Activated CD8-positive, alpha-beta memory T cell treated with anti-CD3 and anti-CD28 coated beads, Interleukin-2, amount 10 ng/mL, durations not matched to agents 7 days and 5 days (primary cell): ENCODE measurements at regions not wholly inside any gene's neighbourhood (a gene's known extent, or its start where the extent isn't known, plus 50 kb on each side); places are given as distances from the start of the nearest gene placed in this dataset.

Experiments used
- ATAC-seq: fragments of 150-1000 bp; cut with Tn5 transposase; one replicate; pipeline ENCODE4 v1.10.0; 2021; ENCODE audit warnings: moderate library complexity
- CTCF ChIA-PET: fragments of 350-600 bp; sonication (Branson Sonifier 250); formaldehyde crosslinking; loops from one replicate; lab custom pipeline; 2021; ENCODE audit warnings: antibody characterized with exemption; lab: Charles Lee
- DNase-seq: peaks from one replicate; pipeline ENCODE4 v3.0.0-alpha.2; 2020
- H3K27ac Mint-ChIP-seq: one replicate; pipeline ENCODE4 v1.8.0; 2021; ENCODE audit warnings: mild to moderate bottlenecking, mixed read lengths
- H3K27me3 Mint-ChIP-seq: one replicate; pipeline ENCODE4 v1.8.0; 2021; ENCODE audit warnings: mixed read lengths
- H3K36me3 Mint-ChIP-seq: one replicate; pipeline ENCODE4 v1.8.0; 2021; ENCODE audit warnings: mild to moderate bottlenecking, mixed read lengths
- H3K4me1 Mint-ChIP-seq: one replicate; pipeline ENCODE4 v1.8.0; 2021; ENCODE audit warnings: mixed read lengths
- H3K4me3 Mint-ChIP-seq: one replicate; pipeline ENCODE4 v1.8.0; 2021; ENCODE audit warnings: mild to moderate bottlenecking, moderate library complexity, mixed read lengths
- H3K9me3 Mint-ChIP-seq: one replicate; pipeline ENCODE4 v1.8.0; 2022; ENCODE audit warnings: low read depth, mixed read lengths

DNA sequence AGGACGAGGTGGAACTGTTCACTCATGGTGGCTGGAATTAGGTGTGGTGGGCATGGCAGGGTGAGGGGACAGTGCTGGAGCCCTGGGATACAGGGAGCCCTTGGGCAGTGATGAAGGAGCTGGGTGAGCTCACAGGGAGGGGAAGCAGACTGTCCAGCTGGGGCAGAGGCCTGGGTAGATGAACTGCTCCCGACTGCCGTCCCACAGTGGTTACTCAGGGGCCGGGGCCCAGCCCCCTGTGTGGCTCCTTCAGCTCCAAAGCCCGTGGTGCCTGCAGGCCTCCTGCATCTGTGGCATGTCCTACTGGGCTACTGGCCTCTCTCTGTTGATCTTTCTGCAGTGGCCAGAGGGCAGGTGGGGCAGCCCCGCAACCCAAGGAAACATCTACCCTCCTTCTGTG is 661.1 kb downstream of the NPHP4 start:
- Mint-ChIP-seq H3K36me3 (peaks cover 11% of the 10 kb centered on the region), H3K4me1 (peaks cover 15% of the 10 kb centered on the region), H3K9me3 (peaks cover 17% of the 10 kb centered on the region), H3K27me3 (no peaks in the 10 kb centered on the region), H3K27ac (no peak overlapping the region), H3K4me3 (no peak overlapping the region)
- ATAC-seq (no peak), DNase-seq (no peak)
- CTCF ChIA-PET, result no interaction called here

DNA sequence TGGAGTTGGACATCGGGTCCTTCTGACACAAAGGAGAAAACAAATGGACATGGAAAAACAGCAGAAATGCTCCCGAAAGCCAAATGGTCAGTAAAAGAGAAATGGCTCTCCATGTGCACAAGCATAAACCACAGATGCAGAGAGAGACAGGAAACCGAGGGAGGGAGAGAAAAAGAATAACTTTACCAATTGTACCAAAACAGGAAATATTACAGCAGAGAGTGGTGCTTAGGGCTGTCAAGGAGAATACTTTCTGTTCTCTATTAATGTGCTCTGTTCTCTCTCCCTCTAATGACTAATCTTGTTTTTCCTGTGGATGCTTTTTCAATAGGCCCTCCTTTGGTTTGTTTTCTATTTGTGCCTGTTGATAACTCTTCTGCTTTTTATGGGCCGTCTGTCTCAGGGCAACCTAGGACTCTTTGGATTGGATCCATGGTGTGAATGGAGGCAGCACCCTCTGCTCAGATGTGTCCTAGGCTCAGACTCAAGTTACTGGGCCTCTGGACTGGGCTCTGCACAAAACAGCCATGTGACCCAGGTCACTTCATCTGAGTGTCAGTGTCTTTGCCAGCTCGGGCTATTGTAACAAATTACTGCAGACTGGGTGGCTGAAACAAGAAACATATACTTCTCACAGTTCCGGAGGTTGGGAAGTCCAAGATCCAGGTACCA is 663.0 kb downstream of the NPHP4 start:
- Mint-ChIP-seq H3K36me3 (peaks cover 11% of the 10 kb centered on the region), H3K4me1 (peaks cover 15% of the 10 kb centered on the region), H3K27me3 (no peaks in the 10 kb centered on the region), H3K27ac (peak overlapping the region; percentile 75), H3K9me3 (peaks cover 17% of the 10 kb centered on the region), H3K4me3 (no peak overlapping the region)
- CTCF ChIA-PET, result no interaction called here
- ATAC-seq (peak; percentile 30), DNase-seq (no peak)

DNA sequence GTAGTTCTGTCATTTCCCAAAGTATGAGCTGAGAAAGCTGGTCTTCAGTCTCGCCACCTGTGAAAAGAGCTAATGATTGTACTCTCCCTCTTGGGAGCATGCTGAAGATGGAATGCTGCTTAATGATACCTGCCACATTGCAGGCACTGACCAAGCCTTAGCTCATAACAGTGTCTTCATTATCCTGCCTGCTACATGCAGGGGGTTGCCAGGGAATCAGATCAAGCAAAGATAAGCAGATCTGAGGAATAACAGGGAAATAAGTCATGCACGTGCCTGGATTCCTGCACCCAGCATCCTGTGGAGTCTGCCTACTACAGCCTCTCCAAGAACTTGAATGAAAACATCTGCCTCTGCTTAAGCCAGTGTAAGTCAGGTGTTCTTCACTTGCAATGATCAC is 667.3 kb downstream of the NPHP4 start:
- ATAC-seq (no peak), DNase-seq (no peak)
- H3K27ac Mint-ChIP-seq, result no peak overlapping the region
- H3K9me3 Mint-ChIP-seq, result peaks cover 14% of the 10 kb centered on the region
- no peaks in the 10 kb centered on the region for H3K27me3 Mint-ChIP-seq
- CTCF ChIA-PET, result no interaction called here
- peaks cover 11% of the 10 kb centered on the region for H3K36me3 Mint-ChIP-seq
- no peak overlapping the region for H3K4me3 Mint-ChIP-seq
- peaks cover 12% of the 10 kb centered on the region for H3K4me1 Mint-ChIP-seq

DNA sequence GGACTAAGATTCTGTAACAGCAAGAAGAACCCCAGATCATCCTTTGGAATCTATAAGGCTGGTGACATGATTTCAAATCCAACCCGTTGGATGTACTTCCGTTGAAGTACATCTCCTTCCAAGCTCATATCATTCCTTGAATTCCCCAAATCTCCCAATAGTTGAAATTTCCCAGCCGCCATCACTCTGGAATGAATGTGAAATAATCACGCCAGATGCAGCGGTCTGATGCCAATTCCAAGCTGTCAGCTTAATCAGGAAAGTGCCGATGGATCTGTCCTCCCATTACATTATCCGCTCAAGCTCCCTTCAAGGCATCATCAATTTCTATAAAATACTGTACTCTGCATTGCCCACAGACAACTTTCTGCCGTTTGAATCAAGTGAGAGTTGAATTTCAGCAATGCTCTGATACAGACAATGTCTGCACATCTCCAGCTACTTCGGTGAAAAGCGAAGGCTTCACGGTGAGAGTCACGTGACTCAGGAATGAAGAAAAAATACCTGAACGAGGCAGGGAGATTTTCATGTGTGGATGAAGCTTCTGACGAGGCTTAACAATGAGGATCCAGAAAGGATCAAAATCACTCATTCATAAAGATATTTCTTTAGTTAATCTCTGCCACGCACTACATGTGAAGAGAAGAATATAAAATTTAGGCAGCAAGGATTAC is 663.9 kb downstream of the AJAP1 start:
- Mint-ChIP-seq H3K9me3 (no peaks in the 10 kb centered on the region), H3K4me3 (no peak overlapping the region), H3K4me1 (no peaks in the 10 kb centered on the region), H3K36me3 (no peaks in the 10 kb centered on the region), H3K27ac (no peak overlapping the region), H3K27me3 (no peaks in the 10 kb centered on the region)
- DNase-seq (no peak), ATAC-seq (no peak)
- CTCF ChIA-PET, result no interaction called here

DNA sequence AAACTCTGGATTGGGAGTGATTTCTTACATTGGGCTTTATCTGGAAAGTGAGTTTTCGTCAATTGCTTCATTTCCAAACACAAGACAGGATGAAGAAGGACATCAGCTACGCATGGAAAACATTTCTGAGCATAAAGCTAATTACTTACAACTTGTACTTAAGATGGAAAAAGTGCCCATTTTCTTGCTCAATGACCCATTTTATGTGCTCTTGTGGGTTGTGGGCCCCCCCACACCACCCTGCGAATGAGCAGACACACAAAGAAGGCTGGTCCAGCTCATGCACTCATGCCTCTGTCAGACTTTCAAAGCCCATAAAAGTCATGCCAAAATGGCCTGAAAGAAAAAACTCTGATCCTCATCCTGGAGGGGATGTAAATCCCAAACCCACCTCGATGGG is 663.0 kb downstream of the AJAP1 start:
- Mint-ChIP-seq H3K27ac (no peak overlapping the region), H3K4me3 (no peak overlapping the region), H3K36me3 (no peaks in the 10 kb centered on the region), H3K4me1 (no peaks in the 10 kb centered on the region), H3K27me3 (no peaks in the 10 kb centered on the region), H3K9me3 (no peaks in the 10 kb centered on the region)
- ATAC-seq (no peak), DNase-seq (no peak)
- CTCF ChIA-PET, result no interaction called here

DNA sequence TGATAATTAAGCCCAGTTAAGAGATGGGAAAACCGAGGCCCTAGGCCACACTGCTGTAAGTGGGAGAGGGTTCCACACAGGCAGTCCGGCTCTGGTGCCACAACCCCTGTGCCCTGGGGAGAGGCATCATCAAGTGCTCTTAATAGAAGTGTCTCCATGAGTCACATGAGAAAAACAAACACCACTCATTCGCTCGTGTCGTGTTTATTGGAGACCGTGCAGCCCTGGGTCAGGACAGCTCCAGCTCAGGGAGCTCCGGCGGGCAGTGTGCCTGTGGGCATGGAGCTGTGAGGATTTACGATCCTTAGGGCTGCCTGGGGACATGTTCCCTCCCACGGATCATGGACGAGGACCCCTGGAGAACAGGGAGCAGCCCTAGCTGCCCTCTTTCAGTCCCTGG is 658.5 kb downstream of the AJAP1 start:
- H3K27ac Mint-ChIP-seq, result no peak overlapping the region
- H3K36me3 Mint-ChIP-seq, result no peaks in the 10 kb centered on the region
- no peaks in the 10 kb centered on the region for H3K9me3 Mint-ChIP-seq
- CTCF ChIA-PET, result no interaction called here
- H3K27me3 Mint-ChIP-seq, result no peaks in the 10 kb centered on the region
- no peaks in the 10 kb centered on the region for H3K4me1 Mint-ChIP-seq
- no peak overlapping the region for H3K4me3 Mint-ChIP-seq
- DNase-seq (no peak), ATAC-seq (no peak)

DNA sequence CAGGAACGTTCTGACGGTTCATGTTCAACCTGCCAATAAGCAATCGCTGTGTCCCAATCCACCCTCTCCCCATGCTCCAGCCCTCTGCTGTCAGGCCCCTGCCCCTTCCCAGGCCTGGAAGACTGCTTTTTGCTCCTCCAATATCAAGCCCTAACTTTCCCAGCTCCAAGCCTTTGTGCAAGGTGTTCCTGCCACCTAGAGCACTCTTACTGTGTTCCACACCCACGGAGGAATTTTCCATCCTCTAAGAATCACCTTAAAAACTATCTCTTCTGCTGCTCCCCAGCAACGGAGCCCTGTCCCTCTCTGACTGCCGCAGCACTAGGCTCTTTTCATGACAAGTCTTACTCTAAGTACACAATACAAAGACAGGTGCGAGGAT is 657.9 kb downstream of the AJAP1 start:
- ATAC-seq (no peak), DNase-seq (no peak)
- Mint-ChIP-seq H3K36me3 (no peaks in the 10 kb centered on the region), H3K4me3 (no peak overlapping the region), H3K27ac (no peak overlapping the region), H3K9me3 (no peaks in the 10 kb centered on the region), H3K27me3 (no peaks in the 10 kb centered on the region), H3K4me1 (no peaks in the 10 kb centered on the region)
- CTCF ChIA-PET, result no interaction called here

DNA sequence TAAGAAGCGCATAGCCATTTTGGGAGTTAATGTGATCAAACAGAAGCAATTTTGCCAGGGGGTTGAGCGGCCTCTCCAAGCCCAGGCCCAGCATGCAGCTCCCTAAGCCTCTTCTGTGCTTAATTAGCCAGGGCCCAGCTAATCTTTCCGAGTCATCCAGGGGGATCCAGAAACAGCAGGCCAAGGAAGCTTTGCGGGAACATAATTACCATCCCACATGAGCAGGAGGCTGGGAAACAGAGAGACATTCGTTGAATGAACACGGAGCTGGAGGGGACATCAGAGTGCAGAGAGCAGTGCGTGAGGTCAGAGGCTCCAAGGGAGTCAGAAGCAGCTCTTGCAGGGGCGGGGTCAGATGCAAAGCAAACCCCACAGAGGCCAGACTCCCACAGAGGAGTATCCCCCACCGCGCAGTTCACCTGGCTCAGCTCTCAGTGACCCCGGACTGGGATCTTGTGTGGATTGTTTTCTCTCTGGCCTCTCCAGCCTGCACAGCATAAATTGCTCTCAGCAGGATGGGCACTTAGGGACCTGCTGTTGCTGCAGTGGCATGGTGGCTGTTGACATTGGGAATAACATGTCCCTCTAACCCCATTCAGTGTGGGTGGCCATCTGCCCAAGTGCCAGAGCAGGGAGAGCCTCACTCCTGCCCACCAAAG is 657.4 kb downstream of the AJAP1 start:
- DNase-seq (no peak), ATAC-seq (no peak)
- no peaks in the 10 kb centered on the region for H3K4me1 Mint-ChIP-seq
- no peak overlapping the region for H3K27ac Mint-ChIP-seq
- H3K9me3 Mint-ChIP-seq, result no peaks in the 10 kb centered on the region
- H3K27me3 Mint-ChIP-seq, result no peaks in the 10 kb centered on the region
- CTCF ChIA-PET, result no interaction called here
- H3K36me3 Mint-ChIP-seq, result no peaks in the 10 kb centered on the region
- no peak overlapping the region for H3K4me3 Mint-ChIP-seq

DNA sequence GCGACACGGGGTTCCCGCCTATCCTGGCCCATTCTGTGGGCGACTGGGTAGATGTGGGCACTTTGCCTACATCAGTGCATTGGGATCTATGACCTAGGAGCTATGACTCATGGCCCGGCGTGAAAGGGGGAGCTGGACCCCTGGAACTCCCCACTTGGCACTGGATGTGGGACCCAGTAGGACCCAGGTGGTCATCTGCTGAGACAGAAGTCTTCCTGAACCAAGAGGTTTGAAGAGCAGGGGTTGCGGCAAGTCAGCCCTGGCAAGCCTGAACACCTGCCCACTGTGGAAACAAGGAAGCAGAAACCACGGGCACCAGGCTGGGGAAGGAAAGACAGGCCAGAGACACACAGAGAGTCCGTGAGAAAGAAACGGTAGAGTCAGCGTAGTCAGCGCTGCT is 656.7 kb downstream of the AJAP1 start:
- ATAC-seq, result no peak
- H3K4me1 Mint-ChIP-seq, result no peaks in the 10 kb centered on the region
- no peak for DNase-seq
- H3K4me3 Mint-ChIP-seq, result no peak overlapping the region
- CTCF ChIA-PET, result no interaction called here
- H3K36me3 Mint-ChIP-seq, result no peaks in the 10 kb centered on the region
- no peak overlapping the region for H3K27ac Mint-ChIP-seq
- H3K27me3 Mint-ChIP-seq, result no peaks in the 10 kb centered on the region
- no peaks in the 10 kb centered on the region for H3K9me3 Mint-ChIP-seq

DNA sequence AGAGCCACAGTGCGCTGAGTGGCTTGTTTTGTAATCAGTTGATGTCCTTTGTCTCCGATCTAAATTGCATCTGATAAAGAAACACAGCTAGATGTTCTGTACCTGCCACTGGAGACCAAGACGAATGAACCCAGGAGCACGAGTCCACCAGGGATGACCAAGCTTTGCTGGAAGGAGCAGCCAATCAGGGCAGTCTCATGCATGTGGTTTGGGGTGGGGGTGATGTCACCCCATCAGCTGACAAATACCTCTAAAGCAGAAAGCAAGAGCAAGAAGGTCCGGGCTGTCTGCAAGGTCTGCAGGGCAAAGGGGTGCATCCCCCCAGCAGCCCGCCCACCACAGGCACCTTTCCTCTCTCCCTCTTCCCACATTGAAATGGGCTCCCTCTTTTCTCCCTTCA is 653.8 kb downstream of the AJAP1 start:
- Mint-ChIP-seq H3K4me3 (no peak overlapping the region), H3K4me1 (no peaks in the 10 kb centered on the region), H3K9me3 (no peaks in the 10 kb centered on the region), H3K36me3 (no peaks in the 10 kb centered on the region), H3K27ac (no peak overlapping the region), H3K27me3 (no peaks in the 10 kb centered on the region)
- CTCF ChIA-PET, result no interaction called here
- ATAC-seq, result no peak
- no peak for DNase-seq

DNA sequence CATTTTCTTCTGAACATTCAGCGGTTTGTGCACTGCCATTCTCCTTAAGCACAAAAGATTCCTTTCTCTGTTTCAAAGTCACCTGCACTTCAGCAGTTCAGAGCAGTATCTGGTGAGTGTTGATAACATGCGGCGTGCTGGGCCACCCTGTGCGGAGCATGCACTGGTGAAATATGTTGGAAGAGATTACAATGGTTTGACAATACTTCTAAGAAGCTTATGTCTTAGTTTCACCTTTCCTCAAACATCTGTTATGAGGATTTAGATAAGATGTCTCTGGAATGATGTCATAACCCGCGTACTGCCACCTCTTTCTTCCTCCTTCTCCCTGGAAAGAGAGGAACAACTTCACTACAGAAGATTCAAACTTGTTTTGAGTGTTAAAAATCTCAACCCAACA is 650.3 kb downstream of the AJAP1 start:
- CTCF ChIA-PET, result no interaction called here
- H3K9me3 Mint-ChIP-seq, result no peaks in the 10 kb centered on the region

DNA sequence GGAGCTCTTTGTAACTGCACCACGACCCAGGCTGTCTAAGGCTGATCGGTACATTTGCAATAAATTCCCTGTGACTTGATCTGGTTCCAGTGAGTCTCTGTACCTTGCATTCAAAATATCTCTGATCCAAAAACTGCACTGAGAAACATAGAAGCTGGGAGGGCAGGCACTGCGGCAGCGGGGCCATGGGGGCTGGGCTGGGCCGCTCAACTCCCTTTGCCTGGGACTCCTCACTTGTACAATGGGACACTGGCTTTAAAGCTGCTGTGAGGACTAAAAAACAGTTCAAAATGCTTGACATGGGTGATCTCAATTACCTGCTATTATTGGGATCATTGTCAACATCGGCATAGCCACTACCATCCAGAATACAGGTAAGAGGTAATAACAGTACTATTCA is 644.0 kb downstream of the AJAP1 start:
- Mint-ChIP-seq H3K27me3 (no peaks in the 10 kb centered on the region), H3K36me3 (no peaks in the 10 kb centered on the region), H3K27ac (no peak overlapping the region), H3K9me3 (no peaks in the 10 kb centered on the region), H3K4me3 (no peak overlapping the region), H3K4me1 (no peaks in the 10 kb centered on the region)
- CTCF ChIA-PET, result interaction anchor here (1.0 kb wide), 1 partner anchor 12 kb away, joined by 3 read pairs; no protein-coding TSS in a partner anchor
- ATAC-seq (no peak), DNase-seq (no peak)

More for the DNA sequence above, 650.3 kb downstream of the AJAP1 start:
- DNase-seq (no peak), ATAC-seq (no peak)
- Mint-ChIP-seq H3K27ac (no peak overlapping the region), H3K27me3 (no peaks in the 10 kb centered on the region), H3K36me3 (no peaks in the 10 kb centered on the region), H3K4me1 (no peaks in the 10 kb centered on the region), H3K4me3 (no peak overlapping the region)

DNA sequence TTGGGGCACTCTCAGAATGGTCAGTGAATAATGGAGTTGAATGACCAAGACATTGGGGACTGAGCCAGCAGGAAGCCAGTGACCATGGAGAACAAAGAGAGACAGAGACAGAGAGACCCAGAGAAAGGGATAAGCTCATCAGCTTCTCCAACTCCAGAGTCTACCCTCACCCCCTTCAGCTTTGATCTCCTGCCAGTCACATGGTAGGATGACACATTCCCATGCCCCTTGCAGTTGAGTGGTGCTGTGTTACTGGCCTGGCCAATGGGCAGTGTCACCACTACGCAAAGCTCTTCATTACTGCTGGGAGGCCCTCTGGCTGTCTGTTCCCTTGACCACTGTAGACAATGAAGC is 643.5 kb downstream of the AJAP1 start:
- no peak for ATAC-seq
- no peak overlapping the region for H3K27ac Mint-ChIP-seq
- CTCF ChIA-PET, result no interaction called here
- H3K9me3 Mint-ChIP-seq, result no peaks in the 10 kb centered on the region
- H3K4me1 Mint-ChIP-seq, result no peaks in the 10 kb centered on the region
- H3K4me3 Mint-ChIP-seq, result no peak overlapping the region
- no peaks in the 10 kb centered on the region for H3K36me3 Mint-ChIP-seq
- no peak for DNase-seq
- no peaks in the 10 kb centered on the region for H3K27me3 Mint-ChIP-seq

DNA sequence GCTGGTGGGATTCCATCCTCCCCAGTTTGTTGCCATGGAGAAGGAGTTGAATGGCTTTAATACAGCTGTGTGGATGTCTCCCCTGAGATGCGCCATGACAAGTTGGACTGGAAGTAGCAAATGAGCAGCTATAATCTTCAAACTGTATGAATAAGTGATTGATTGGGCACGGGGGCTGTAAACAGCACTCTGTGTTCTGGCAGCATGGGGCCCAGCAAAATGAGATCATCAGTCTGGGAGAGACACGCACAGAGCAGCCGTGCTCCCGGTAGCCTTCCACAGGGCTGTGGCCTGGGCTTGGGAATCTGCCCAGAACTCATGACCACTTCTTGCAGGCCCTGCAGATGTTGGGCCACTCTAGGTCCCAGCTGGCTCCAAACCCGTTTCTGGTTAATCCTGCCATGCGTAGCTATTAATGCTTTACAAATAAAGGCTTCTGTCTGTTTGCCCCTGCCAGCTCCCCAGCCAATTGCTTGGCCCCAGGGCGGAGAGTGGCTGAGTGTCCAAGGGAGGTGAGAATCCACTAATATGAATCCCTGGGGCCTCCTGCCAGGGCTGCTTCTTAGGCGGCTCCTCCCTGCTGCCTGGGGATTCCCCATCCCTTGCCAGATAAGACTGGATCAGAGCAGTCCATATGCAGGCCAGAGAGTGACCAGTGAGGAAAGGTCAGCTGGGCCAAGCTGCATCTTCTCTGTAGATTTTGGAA is 642.9 kb downstream of the AJAP1 start:
- CTCF ChIA-PET, result no interaction called here
- no peak for ATAC-seq
- Mint-ChIP-seq H3K9me3 (no peaks in the 10 kb centered on the region), H3K36me3 (no peaks in the 10 kb centered on the region), H3K27ac (no peak overlapping the region), H3K4me3 (no peak overlapping the region), H3K27me3 (no peaks in the 10 kb centered on the region), H3K4me1 (no peaks in the 10 kb centered on the region)
- DNase-seq, result no peak
